Hepatocyte (in vitro differentiated cells): ENCODE measurements at regions not wholly inside any gene's neighbourhood (a gene's known extent, or its start where the extent isn't known, plus 50 kb on each side); places are given as distances from the start of the nearest gene placed in this dataset.

ENCODE experiments used
- DNase-seq: peaks from one replicate; pipeline ENCODE4 v3.0.0-alpha.2; 2016; ENCODE audit warnings: low spot score
- H2AFZ ChIP-seq: fragments of 200-600 bp; sonication (generic); 2 replicates; pipeline ENCODE4 v1.6.0; 2016; ENCODE audit warnings: antibody characterized with exemption, mild to moderate bottlenecking
- H3K27ac ChIP-seq: fragments of 200-600 bp; sonication (generic); 2 replicates; pipeline ENCODE4 v1.5.1; 2016; ENCODE audit warnings: mild to moderate bottlenecking
- H3K27me3 ChIP-seq: fragments of 200-600 bp; sonication (generic); 2 replicates; pipeline ENCODE4 v1.6.1; 2016
- H3K36me3 ChIP-seq: fragments of 200-600 bp; sonication (generic); replicated peaks from 2 replicates; pipeline ENCODE4 v1.5.1; 2016; ENCODE audit warnings: low read depth; ENCODE audit not compliant: insufficient read depth
- H3K4me1 ChIP-seq: fragments of 200-600 bp; sonication (generic); 2 replicates; pipeline ENCODE4 v1.5.1; 2016; ENCODE audit warnings: mild to moderate bottlenecking, moderate library complexity; ENCODE audit not compliant: insufficient read depth
- H3K4me2 ChIP-seq: fragments of 200-600 bp; sonication (generic); 2 replicates; pipeline ENCODE4 v1.6.0; 2016
- H3K4me3 ChIP-seq: fragments of 200-600 bp; sonication (generic); 2 replicates; pipeline ENCODE4 v1.5.1; 2016; ENCODE audit warnings: mild to moderate bottlenecking
- H3K79me2 ChIP-seq: fragments of 200-600 bp; sonication (generic); 2 replicates; pipeline ENCODE4 v1.6.0; 2017; ENCODE audit warnings: mild to moderate bottlenecking
- H3K9me2 ChIP-seq: fragments of 200-600 bp; sonication (generic); replicated peaks from 2 replicates; pipeline ENCODE4 v1.6.0; 2017; ENCODE audit warnings: mild to moderate bottlenecking; ENCODE audit not compliant: insufficient read depth
- H3K9me3 ChIP-seq: fragments of 200-600 bp; sonication (generic); 2 replicates; pipeline ENCODE4 v1.5.1; 2016; ENCODE audit warnings: low read depth, mild to moderate bottlenecking
- H4K20me1 ChIP-seq: fragments of 200-600 bp; sonication (generic); 2 replicates; pipeline ENCODE4 v1.6.0; 2016; ENCODE audit warnings: mild to moderate bottlenecking; ENCODE audit not compliant: insufficient read depth, poor library complexity, severe bottlenecking
- CTCF ChIP-seq: fragments of 200-600 bp; sonication (generic); IDR thresholded peaks from 2 replicates; pipeline ENCODE4 v1.5.1; 2016; ENCODE audit warnings: antibody characterized with exemption, mild to moderate bottlenecking; ENCODE audit not compliant: poor library complexity
- EZH2 ChIP-seq: fragments of 200-600 bp; sonication (generic); IDR thresholded peaks from 2 replicates; pipeline ENCODE4 v1.6.1; 2016; ENCODE audit warnings: antibody characterized with exemption, mild to moderate bottlenecking, borderline replicate concordance
- EZH2phosphoT487 ChIP-seq: fragments of 200-600 bp; sonication (generic); IDR thresholded peaks from one replicate; pipeline ENCODE4 v1.6.1; 2018; ENCODE audit warnings: antibody characterized with exemption, mild to moderate bottlenecking, low read depth, moderate library complexity; ENCODE audit not compliant: unreplicated experiment, severe bottlenecking
- WGBS: methylation state at CpG from one replicate; pipeline ENCODE4 v1.1.6; 2016; ENCODE audit warnings: low lambda C conversion rate; ENCODE audit errors: missing lambda C conversion rate; 5-methylcytosine and 5-hydroxymethylcytosine counted together

GRCh38 chr15:37767841-37768455 lies 166.5 kb upstream of the TMCO5A start:
- Histone ChIP-seq H3K4me3 (no peak overlapping the region), H3K4me1 (no peaks in the 10 kb centered on the region), H2AFZ (no peak overlapping the region), H3K9me3 (no peaks in the 10 kb centered on the region), H3K27ac (no peak overlapping the region), H3K4me2 (no peak overlapping the region), H3K36me3 (no peaks in the 10 kb centered on the region), H3K79me2 (no peaks in the 10 kb centered on the region), H4K20me1 (no peaks in the 10 kb centered on the region), H3K9me2 (no peaks in the 10 kb centered on the region), H3K27me3 (no peaks in the 10 kb centered on the region)
- DNase-seq: no peak
- TF ChIP-seq EZH2phosphoT487: no peak
- no peak for TF ChIP-seq CTCF
- no peak for TF ChIP-seq EZH2
- 92% methylated on average over 10 of the region's 10 CpGs for WGBS

DNA sequence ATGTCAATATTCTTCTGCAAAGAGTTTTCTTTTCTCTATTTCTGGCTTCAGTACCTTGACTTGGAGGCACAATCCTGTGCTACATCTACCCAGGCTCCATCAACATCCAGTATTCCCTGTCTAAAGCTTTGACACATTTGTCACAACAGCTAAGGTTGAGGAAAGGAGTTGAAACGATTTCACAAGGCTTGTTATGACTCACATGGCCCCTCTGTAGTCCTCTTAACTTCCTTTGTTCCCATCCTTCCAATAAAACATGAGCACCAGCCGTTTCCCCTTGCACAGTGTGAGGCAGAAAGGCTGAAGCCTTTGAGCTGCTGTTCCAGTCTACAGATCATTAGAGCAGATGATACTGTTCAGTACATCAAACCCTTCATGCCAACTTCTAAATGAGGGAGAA lies 163.0 kb upstream of the TMCO5A start:
- H3K4me1 ChIP-seq: no peaks in the 10 kb centered on the region
- 24% methylated on average over 2 of the region's 2 CpGs for WGBS
- TF ChIP-seq EZH2: no peak
- no peak for TF ChIP-seq CTCF
- TF ChIP-seq EZH2phosphoT487: no peak

GRCh38 chr15:37773111-37773860 lies 161.2 kb upstream of the TMCO5A start:
- no peaks in the 10 kb centered on the region for H3K36me3 ChIP-seq
- no peaks in the 10 kb centered on the region for H3K27me3 ChIP-seq
- no peak overlapping the region for H2AFZ ChIP-seq
- H3K27ac ChIP-seq: no peak overlapping the region
- H3K4me2 ChIP-seq: no peak overlapping the region
- TF ChIP-seq EZH2 (no peak), CTCF (no peak), EZH2phosphoT487 (no peak)
- DNase-seq: no peak
- 90% methylated on average over 4 of the region's 4 CpGs for WGBS
- no peaks in the 10 kb centered on the region for H4K20me1 ChIP-seq
- H3K9me2 ChIP-seq: no peaks in the 10 kb centered on the region
- H3K9me3 ChIP-seq: no peaks in the 10 kb centered on the region
- no peaks in the 10 kb centered on the region for H3K79me2 ChIP-seq
- no peak overlapping the region for H3K4me3 ChIP-seq
- H3K4me1 ChIP-seq: no peaks in the 10 kb centered on the region

More for the DNA sequence above, 163.0 kb upstream of the TMCO5A start:
- Histone ChIP-seq H3K27ac (no peak overlapping the region), H3K79me2 (no peaks in the 10 kb centered on the region), H4K20me1 (no peaks in the 10 kb centered on the region), H3K27me3 (no peaks in the 10 kb centered on the region), H3K36me3 (no peaks in the 10 kb centered on the region), H3K9me2 (no peaks in the 10 kb centered on the region), H2AFZ (no peak overlapping the region), H3K9me3 (no peaks in the 10 kb centered on the region), H3K4me3 (no peak overlapping the region), H3K4me2 (no peak overlapping the region)
- DNase-seq: no peak
